ENCODE measurements at regions not wholly inside any gene's neighbourhood (a gene's known extent, or its start where the extent isn't known, plus 50 kb on each side); places are given as distances from the start of the nearest gene placed in this dataset.

DNA sequence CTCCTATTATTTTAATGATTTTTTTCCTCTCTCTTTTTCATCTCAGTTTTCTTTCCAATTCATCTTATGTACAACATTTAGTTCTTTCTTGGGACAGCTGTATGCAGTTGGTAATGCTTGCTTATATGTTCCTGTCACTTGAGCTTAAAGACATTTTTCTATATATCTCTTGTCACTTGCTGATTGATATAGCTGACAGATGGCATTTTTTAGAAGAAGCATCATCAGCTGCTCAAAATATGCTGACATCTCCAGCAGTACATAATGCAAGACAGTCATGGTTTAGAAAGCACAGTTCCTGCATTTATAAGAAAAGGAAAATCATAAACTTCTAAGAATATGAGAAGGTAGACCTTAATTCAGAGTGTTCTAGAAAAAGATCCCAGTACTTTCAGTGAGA is 56.5 kb downstream of the DCAF8L1 start:
- BruUV-seq (replicated peaks), result no TSS peak
- Histone ChIP-seq H3K9ac (ENCODE audit: insufficient read depth in 1 of 2, low read depth in 2 of 2, low read length in 2 of 2) (no peak overlapping the region), H3K79me2 (ENCODE audit: control insufficient read depth, insufficient read depth, low read length) (no peaks in the 10 kb centered on the region), H3K9me1 (ENCODE audit: control insufficient read depth, insufficient read depth, low read length) (no peaks in the 10 kb centered on the region), H3K9me3 (replicated peaks; ENCODE audit: control insufficient read depth, insufficient read depth, low read depth, low read length) (no peaks in the 10 kb centered on the region), H4K20me1 (replicated peaks; ENCODE audit: control insufficient read depth, insufficient read depth, low read length) (no peaks in the 10 kb centered on the region), H3K36me3 (ENCODE audit: control insufficient read depth, insufficient read depth, low read length) (no peaks in the 10 kb centered on the region), H3K27ac (ENCODE audit: extremely low read depth, low read depth, low read length) (no peak overlapping the region), H3K27me3 (ENCODE audit: control insufficient read depth in 2 of 2, insufficient read depth in 2 of 2, low read length in 2 of 2) (no peaks in the 10 kb centered on the region), H2AFZ (ENCODE audit: low read depth, low read length) (no peak overlapping the region), H3K4me2 (ENCODE audit: insufficient read depth, low read length) (no peak overlapping the region), H3K4me3 (no peak overlapping the region), H3K4me1 (replicated peaks in 1 of 2; ENCODE audit: control insufficient read depth in 2 of 2, insufficient read depth in 2 of 2, low read length in 2 of 2) (no peaks in the 10 kb centered on the region)
- ATAC-seq, result no peak
- no peak for DNase-seq (ENCODE audit: extremely low read depth in 1 of 4, low spot score in 3 of 4)
- intact Hi-C loops (cut with micrococcal nuclease), result no loop called here
- TF ChIP-seq, protein P1, sequence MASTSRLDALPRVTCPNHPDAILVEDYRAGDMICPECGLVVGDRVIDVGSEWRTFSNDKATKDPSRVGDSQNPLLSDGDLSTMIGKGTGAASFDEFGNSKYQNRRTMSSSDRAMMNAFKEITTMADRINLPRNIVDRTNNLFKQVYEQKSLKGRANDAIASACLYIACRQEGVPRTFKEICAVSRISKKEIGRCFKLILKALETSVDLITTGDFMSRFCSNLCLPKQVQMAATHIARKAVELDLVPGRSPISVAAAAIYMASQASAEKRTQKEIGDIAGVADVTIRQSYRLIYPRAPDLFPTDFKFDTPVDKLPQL (IDR thresholded peaks at IDR 0.05; ENCODE audit: extremely low read depth, insufficient read length), result no peak
- TF ChIP-seq BRF1 (IDR thresholded peaks at IDR 0.05; ENCODE audit: borderline replicate concordance, extremely low read depth, insufficient read length), result no peak
- CTCF ChIA-PET (ENCODE audit: low intra/inter-chr PET ratio), result no interaction called here
- in situ Hi-C loops (cut with MboI), result no loop called here
- POLR2A ChIA-PET, result no interaction called here
- no peak for FAIRE-seq

DNA sequence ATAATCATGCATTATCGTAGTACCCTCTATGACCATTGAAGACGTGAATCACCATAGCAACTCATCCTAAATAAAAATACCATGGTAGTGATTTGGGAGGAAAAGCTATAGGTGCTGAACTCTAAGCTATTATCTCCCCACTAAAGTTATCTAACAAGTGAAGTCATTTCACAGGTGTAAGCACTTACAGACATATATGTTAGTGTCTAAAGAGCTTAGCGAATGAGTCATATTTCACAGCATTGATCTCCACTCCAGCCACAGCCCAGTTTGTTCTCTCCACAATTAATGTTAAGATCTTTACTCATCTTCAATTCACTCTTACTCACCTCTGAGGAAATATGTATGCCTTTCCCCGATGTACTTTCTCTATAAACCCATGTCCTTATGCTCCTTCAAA is 57.0 kb downstream of the DCAF8L1 start:
- no peak for FAIRE-seq
- H3K9ac ChIP-seq (ENCODE audit: insufficient read depth in 1 of 2, low read depth in 2 of 2, low read length in 2 of 2), result no peak overlapping the region
- H4K20me1 ChIP-seq (replicated peaks; ENCODE audit: control insufficient read depth, insufficient read depth, low read length), result no peaks in the 10 kb centered on the region
- H3K79me2 ChIP-seq (ENCODE audit: control insufficient read depth, insufficient read depth, low read length), result no peaks in the 10 kb centered on the region
- ChIA-PET POLR2A (no interaction called here), CTCF (ENCODE audit: low intra/inter-chr PET ratio) (no interaction called here)
- H3K27ac ChIP-seq (ENCODE audit: extremely low read depth, low read depth, low read length), result no peak overlapping the region
- intact Hi-C loops (cut with micrococcal nuclease) (no loop called here), in situ Hi-C loops (cut with MboI) (no loop called here)
- H3K9me1 ChIP-seq (ENCODE audit: control insufficient read depth, insufficient read depth, low read length), result no peaks in the 10 kb centered on the region
- BruUV-seq (replicated peaks), result no TSS peak
- no peak for DNase-seq (ENCODE audit: extremely low read depth in 1 of 4, low spot score in 3 of 4)
- no peaks in the 10 kb centered on the region for H3K36me3 ChIP-seq (ENCODE audit: control insufficient read depth, insufficient read depth, low read length)
- no peak overlapping the region for H3K4me3 ChIP-seq
- H3K4me2 ChIP-seq (ENCODE audit: insufficient read depth, low read length), result no peak overlapping the region
- no peak for ATAC-seq
- no peaks in the 10 kb centered on the region for H3K27me3 ChIP-seq (ENCODE audit: control insufficient read depth in 2 of 2, insufficient read depth in 2 of 2, low read length in 2 of 2)
- no peaks in the 10 kb centered on the region for H3K9me3 ChIP-seq (replicated peaks; ENCODE audit: control insufficient read depth, insufficient read depth, low read depth, low read length)
- H2AFZ ChIP-seq (ENCODE audit: low read depth, low read length), result no peak overlapping the region
- 0% methylated on average over 3 of the region's 4 CpGs for WGBS (ENCODE audit: insufficient coverage, low coverage, missing lambda C conversion rate)
- H3K4me1 ChIP-seq (replicated peaks in 1 of 2; ENCODE audit: control insufficient read depth in 2 of 2, insufficient read depth in 2 of 2, low read length in 2 of 2), result no peaks in the 10 kb centered on the region
- TF ChIP-seq KLF10 (CRISPR knock-in tag; IDR thresholded peaks at IDR 0.05) (no peak), ZNF778 (CRISPR knock-in tag; IDR thresholded peaks at IDR 0.05) (no peak), DNMT1 (IDR thresholded peaks at IDR 0.05) (no peak), DPF2 (IDR thresholded peaks at IDR 0.05) (no peak), TEAD2 (tag; IDR thresholded peaks at IDR 0.05) (no peak), EP400 (IDR thresholded peaks at IDR 0.05) (no peak), IFI16 (CRISPR knock-in tag; IDR thresholded peaks at IDR 0.05) (no peak)
- TF ChIP-seq, protein P2, sequence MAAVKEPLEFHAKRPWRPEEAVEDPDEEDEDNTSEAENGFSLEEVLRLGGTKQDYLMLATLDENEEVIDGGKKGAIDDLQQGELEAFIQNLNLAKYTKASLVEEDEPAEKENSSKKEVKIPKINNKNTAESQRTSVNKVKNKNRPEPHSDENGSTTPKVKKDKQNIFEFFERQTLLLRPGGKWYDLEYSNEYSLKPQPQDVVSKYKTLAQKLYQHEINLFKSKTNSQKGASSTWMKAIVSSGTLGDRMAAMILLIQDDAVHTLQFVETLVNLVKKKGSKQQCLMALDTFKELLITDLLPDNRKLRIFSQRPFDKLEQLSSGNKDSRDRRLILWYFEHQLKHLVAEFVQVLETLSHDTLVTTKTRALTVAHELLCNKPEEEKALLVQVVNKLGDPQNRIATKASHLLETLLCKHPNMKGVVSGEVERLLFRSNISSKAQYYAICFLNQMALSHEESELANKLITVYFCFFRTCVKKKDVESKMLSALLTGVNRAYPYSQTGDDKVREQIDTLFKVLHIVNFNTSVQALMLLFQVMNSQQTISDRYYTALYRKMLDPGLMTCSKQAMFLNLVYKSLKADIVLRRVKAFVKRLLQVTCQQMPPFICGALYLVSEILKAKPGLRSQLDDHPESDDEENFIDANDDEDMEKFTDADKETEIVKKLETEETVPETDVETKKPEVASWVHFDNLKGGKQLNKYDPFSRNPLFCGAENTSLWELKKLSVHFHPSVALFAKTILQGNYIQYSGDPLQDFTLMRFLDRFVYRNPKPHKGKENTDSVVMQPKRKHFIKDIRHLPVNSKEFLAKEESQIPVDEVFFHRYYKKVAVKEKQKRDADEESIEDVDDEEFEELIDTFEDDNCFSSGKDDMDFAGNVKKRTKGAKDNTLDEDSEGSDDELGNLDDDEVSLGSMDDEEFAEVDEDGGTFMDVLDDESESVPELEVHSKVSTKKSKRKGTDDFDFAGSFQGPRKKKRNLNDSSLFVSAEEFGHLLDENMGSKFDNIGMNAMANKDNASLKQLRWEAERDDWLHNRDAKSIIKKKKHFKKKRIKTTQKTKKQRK (IDR thresholded peaks at IDR 0.05; ENCODE audit: borderline replicate concordance, low read depth, low read length), result no peak
- TF ChIP-seq, protein P3, sequence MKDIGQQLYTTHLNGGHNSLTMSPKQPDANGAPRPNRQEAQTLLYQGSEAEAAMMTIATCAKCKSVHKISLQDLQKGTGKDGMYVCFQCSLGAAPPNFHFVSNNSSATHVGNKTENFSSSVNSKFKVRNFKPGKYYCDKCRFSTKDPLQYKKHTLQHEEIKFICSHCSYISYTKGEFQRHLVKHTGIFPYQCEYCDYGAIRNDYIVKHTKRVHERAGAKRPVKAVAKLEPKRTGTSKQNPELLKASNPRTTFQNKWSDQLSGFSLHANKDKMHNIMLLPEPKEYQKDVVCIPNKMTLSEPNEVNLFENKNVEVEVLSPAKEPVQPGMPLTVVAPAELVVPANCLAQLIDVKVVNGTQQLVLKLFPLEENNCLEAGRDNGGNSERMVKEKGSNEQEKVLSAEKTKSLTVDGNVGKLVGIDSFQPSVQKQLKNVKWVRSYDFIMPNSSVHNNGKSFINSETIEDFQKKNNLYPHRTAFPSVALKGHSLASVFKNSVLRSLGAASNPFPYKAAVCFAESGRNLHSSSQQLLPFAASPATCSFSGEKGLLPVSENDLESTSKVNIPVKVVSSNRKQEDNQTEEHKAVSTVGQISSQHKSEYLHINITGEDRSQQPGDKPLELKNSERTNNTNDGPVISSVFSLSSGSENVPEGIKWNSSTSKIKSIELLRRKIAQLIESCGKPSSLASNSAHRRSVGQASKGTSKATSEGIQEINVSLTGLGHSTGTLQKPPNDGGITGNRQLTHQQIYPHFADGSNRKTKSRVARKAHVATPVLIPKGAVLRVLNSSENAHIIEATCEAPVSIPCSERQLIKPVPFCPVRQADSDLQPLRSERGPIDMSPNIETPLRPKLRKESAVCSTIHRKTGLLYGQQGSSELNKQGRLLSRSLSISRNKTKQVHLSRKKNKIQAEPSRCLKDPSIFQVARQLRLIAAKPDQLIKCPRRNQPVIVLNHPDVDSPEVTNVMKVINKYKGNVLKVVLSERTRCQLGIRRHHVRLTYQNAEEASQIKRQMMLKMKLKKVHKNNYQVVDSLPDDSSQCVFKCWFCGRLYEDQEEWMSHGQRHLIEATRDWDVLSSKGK (CRISPR knock-in tag; IDR thresholded peaks at IDR 0.05), result no peak

All from K562 (cell line).